NCI-H146 treated with DMSO at 0.1 percent for 48 hours (cell line): ENCODE measurements at regions not wholly inside any gene's neighbourhood (a gene's known extent, or its start where the extent isn't known, plus 50 kb on each side); places are given as distances from the start of the nearest gene placed in this dataset.

ENCODE experiments used
- DNase-seq: peaks from one replicate; lab custom pipeline; 2025; ENCODE audit not compliant: unreplicated experiment; lab: John Stamatoyannopoulos, UW

DNA sequence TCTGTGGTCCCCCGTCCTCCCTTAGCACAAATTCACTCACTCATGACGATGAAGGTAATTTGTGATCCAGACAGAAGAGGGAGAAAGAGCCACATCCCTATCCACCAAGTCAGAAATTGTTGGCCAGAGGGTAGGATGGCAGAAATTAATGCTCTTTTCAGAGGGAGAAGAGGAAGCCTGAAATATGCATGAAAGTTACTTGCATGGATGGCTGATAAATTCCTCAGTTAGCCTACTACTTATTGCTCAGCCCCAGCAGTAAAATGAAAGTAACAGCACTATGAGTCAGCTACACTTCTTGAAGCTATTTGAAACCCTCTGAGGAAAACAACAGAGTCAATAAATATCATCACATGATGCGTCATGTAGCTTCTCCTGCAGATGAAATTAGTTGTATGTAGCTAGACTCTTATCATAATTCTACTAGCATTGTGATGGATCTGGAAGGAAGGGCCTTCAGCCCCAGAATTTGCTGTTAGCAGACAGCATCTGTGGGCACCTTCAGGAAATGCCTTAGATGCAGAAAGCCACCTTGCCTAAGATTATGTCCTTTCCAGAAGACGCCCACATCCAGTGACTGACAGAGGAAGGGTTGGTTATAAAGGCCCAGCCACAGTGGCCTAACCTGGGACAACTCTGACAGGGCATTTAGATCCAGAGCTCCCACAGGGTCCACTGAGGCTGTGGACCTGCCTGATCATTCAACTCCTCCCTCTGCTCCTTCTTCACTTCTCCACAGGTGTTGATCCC is 81.2 kb upstream of the CCDC112 start:
- no peak for DNase-seq

DNA sequence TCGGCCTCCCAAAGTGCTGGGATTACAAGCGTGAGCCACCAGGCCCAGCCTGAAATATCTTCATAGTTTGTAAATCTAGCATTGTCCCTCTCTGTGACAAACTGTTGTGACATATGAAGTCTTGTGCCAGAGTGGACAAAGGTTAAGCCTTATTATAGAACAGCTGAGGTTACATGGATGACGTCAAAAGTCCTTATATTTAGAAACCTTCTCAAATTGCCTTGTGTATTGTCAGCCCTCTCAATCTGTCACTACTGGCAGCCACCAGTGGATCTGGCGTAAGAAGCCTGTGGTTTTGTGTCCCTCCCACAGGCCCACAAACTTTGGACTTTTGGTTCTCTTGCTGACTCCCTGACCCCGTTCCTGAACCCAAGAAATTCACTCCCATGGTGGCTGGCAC is 79.4 kb upstream of the CCDC112 start:
- no peak for DNase-seq

DNA sequence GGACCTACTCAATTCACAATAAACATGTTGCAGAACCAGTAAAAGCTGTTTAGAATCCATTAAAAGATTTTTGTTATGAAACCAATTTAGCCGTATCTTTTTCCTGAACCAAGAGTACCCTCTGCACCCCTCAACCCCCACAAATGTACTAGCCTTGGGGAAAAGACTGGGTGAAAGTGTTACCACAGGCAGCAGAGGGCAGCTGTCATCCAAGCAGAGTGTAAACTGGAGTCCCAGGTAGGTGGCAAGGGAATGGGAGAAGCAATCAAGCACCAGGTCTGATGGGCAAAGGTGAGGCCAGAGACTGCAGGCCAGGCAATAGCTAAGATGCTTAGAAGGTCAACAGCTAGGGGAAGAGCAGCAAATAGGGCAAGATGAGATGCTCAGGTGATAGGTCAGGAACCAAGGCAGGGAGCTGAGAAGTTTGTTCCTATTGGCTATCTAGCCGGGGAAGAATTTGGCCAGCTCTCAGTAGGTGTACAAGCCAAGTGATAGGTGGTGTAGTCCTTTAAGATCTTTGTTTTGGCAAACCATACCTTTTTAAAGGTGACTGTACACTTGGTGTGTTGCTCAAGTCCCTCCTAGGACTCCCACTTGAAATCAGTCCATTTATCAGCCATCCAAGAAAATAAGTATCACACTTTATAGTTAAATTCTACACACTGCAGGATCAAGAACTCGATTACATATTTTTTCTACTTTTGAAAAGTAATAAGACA is 77.8 kb upstream of the CCDC112 start:
- no peak for DNase-seq

DNA sequence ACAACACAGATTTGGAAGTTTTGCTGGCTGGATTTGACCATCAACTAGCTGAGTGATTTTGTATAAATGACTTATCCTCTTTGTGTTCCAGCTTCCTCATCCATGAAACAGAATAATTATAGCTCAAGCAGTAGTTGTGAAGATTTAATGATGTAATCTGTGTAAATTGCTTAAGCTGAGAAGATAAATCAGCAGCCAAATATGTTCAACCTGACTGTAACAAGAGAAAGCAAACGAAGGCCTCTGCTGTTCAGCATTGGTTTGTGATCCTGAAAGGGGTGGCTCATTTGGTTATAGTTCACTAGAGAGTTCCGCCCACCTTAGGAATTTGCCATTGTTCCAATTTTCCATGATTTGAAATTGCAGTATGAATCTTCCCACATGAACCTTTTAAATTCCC is 75.7 kb upstream of the CCDC112 start:
- peak; percentile 44 for DNase-seq

DNA sequence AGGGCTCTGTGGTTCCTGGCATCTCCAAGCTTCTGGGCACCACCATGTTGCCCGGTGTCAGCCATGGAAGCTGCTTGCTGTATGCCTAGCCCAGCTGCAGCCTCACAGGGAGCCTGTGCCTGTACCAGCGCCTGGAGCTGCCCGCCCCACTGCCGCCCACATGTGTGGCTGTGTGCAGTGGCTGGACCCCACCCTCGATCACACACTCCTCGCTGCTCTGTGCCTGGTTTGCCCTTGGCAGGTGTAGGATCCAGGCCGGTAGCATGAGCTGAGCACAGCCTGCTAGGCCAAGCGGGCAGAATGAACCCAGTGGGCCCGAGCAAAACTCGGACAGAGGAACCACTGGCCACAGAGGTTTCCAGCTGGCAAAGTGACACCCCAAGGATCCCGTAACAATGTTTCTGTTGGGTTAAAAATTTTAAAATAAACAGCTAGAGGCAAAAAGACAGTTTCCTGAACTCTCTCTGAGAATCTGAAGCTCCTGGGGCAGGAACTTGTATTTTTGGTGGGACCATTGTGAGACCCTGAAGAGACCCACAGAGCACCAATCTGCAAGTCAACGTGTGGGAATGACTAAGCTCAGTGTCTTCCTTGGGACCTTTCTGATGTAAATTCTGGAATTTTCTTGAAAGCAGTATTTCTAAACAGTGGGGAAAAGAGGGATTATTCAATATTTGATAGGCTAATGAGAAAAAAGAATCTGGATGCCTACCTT is 73.1 kb upstream of the CCDC112 start:
- no peak for DNase-seq

DNA sequence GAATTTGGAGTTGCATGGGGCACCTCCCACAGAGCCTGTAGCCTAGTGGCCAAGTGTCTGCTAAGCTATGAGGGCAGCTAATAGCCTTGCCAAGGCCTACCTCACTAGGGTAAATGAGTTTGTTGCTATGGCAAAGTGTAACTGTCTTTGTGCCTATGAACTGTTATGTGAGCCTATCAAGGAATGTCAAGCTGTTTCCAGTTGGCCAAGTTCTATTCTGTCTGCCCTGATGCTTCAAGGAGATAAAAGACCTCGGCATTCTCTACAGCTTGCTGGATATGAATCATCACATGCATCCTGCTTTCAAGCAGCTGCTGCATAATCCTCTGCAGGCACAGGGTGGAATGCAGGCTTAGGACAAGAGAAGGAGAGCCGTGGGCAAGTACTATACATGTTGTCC is 69.8 kb upstream of the CCDC112 start:
- no peak for DNase-seq

DNA sequence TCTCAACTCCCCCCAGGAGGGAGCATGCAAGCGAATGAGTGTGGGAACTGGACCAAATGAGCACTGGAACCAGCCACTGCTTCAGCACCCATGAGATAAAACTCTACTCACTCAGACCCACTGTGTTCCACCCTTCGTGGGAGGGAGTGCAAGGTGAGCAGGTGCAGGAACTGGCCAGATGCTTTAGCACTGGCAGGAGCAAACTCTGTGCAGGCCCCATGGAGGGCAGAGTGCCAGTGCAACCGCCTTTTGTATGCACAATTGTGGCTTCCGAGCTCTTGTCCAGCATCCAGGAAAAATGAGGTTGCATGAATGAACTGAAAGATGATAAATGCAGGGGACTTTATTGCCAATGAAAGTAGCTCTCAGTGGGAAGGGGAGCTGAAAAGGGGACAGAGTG is 67.4 kb upstream of the CCDC112 start:
- no peak for DNase-seq

DNA sequence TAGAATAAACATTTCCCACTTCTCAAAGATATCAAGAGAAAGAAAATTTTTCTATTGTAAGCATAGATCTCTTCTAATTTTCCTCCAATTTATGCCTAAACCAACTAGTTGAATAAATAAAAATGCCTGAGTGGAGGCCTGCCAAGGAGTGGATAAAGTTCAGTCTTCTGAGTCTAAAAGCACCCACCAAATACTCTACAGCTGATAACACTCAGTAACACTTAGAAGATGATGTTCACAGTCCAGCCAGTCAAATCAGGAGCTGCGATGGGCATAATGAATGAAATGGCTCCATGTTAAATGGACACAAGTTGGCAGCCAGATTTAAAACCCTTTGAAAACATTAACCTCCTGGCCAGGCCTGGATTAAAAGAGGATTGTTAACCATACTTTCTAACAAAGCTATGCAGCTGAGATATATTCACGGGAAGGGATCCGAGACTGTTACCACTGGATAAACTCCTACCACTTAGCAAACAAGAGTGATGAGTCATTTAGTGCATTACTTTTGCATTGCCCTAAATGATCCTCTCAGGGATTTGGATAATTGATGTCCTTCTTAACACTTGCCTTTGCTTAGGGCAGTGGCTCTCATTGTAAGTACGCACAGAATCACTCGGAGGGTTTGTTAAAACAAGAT is 63.7 kb upstream of the CCDC112 start:
- no peak for DNase-seq

DNA sequence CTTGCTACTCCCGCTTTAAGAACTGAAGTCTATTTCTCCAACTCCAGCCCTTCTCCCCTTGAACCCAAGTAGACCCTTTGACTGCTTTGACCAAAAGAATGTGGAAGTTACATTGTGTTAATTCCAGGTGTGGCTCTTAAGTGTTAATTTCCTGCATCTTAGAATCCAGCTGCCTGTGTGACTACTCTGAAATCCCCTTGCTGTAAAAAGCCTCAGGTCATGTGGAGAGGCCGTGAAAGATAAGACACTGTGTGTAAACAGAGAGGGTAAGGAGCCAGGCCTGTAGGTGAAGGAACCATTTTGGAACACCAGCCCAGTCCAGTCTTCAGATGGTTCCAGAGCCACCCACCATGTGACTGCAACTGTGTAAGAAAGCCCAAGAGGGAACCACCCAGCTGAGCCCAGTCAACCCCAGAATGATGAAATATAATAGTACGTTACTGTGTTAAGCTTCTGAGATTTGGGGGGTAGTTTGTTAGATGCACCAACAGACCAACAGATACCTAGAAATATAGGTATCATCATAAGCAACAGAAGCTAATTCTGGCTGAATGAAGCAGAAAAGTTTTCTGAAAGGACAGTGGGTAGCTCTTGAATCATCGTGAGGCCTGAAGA is 59.4 kb upstream of the CCDC112 start:
- no peak for DNase-seq

DNA sequence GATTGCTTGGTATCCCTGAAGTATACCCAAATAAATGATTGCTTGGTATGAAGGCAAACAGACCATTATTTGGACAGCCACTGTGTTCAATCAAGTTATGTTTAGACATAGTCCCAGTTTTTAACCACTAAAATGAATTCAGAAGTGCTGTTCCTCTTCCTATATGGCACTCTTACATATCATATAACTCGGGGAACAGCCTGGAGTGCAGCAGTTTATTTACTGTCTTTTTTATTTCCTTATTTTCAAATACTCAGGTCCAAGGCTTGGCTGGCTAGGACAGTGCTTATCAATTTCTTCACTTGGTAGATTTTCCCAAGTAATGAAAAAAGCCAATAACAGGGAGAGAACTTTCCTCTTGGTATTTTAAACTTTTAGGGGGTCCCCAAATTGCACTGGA is 58.6 kb upstream of the CCDC112 start:
- DNase-seq = no peak

DNA sequence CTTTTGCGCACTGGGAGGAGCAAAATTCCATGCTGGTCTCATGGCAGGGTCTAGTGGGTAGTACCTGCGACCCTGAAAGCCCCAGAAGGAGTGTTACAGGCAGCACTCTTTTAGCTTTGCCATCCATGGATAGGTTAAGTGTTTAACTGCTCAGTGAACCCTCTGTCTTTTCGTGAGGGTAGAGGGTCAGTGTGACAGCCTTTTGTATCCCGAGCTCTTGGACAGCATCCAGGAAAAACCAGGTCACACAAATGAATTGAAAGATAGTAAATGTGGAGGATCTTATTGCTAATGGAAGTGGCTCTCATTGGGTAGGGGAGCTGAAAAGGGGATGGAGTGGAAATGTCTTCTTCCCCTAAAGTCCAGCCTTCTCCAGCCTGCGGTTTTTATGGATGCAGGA is 57.8 kb upstream of the CCDC112 start:
- no peak for DNase-seq

DNA sequence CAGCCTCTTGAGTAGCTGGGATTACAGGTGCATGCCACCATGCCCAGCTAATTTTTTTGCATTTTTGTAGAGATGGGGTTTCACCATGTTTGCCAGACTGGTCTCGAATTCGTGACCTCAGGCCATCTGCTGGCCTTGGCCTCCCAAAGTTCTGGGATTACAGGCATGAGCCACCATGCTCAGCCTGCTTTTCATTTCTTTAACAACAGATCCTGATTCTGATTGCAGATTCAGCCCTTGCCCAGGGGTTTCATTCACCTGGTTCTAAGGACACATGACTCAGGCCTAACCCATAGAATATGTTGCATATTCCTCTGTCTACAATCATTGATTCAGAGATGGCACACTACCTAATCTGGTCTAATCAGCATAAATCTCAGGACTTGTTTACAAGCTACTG is 56.1 kb upstream of the CCDC112 start:
- no peak for DNase-seq

DNA sequence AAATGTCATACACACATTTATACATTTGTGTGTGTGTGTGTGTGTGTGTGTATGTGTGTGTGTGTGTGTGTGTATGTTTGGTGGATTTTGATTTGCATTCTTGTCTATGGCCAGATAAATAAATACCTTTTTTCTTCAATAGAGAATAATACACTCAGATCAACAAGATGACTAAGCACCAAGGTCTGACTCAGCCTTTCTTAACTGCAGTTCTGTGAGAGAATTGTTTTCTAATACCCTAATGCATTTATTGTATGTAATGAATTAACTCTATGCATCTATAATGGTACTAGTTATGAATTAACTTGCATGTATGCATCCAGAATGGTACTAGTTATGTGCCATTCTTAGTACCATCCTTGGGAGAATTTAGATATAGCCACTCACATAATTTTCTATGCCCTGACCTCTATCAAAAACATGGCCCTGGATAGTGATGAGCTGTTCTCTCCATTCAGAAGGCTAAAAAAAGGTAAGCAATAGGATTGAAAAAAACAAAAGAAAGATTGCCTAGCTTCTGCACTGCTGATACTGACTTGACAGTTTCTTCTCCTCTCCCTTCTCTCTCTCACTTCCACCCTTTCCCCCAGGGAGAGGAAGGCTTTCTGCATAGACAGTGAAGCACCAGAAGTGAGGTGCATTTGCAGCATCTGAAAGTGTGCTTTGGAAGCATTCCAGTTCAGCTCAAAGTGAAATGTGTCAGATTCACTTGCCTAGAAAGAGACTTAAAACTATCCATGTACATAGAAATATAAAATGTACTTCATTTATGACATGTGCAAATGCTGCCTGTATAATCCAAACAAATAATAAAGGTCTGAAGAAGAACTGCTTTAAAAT is 55.1 kb upstream of the CCDC112 start:
- no peak for DNase-seq

DNA sequence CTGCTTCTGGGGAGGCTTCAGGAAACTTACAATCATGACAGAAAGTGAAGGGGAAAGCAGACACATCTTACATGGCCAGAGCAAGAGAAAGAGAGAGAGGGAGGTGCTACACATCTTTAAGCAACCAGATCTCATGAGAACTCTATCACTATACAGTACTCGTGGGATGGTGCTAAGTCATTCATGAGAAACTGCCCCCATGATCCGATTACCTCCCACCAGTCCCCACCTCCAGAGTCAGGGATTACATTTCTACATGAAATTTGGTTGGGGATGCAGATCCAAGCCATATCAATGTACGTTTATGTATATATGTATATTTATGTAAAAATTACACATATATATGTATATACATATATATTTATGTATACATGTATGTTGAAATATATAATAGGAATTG is 54.4 kb upstream of the CCDC112 start:
- DNase-seq = no peak

DNA sequence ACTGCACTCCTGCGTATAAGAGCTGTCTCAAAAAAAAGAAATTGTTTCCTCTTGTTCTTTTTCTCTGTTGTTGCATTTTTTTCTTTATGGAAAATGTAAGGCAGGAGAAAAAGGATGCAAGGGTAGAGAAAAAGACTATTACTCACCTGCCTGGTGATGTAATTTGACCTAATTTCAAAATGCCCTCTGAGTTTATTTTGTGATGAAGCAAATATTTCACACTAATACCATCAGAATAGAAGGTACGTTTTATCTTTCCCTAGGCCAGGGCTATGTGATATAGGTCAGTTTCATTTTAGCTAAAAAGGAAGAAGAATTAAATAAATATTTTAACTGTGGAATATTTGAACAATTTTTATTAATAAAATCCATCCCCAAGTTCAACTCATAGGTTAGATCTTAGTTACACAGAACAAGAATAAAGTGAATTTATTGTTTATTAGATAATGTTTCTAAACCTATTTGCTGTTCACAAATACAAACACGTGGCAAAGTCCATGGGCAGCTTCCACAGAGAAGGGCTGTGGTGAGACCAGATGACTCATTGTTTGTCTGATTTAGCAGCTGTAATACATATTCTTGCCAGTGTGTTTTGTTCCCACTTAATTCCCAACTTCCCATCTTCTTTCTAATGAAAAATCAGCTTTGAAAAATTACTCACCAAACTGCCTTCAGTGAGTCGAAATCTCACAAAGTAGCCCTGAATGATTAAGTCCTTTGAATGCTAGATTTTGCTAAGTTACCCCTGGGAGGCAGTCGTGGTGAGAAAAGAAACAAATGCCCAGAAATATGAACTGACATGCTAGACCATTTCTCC is 52.8 kb upstream of the CCDC112 start:
- DNase-seq = peak; percentile 39

DNA sequence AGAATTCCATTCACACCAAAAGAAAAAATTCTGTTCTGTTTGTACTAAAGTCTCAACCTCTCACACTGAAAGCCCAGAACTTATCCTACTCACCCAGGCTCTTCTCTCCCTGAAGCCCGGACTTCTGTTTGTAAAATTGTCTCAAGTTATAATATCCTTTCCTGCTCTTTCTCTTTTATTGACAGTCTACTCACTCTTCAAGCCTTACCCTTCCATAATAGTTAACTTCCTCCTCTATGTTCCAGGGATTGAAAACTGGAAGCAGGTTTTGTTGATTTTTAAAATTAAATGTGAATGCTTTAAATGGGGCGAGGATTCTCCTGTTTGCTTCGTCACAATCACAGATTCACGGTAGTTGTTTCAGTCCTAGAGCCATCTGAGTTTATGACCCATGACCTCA is 51.7 kb upstream of the CCDC112 start:
- no peak for DNase-seq
